ENCODE measurements at regions not wholly inside any gene's neighbourhood (a gene's known extent, or its start where the extent isn't known, plus 50 kb on each side); places are given as distances from the start of the nearest gene placed in this dataset.

DNA sequence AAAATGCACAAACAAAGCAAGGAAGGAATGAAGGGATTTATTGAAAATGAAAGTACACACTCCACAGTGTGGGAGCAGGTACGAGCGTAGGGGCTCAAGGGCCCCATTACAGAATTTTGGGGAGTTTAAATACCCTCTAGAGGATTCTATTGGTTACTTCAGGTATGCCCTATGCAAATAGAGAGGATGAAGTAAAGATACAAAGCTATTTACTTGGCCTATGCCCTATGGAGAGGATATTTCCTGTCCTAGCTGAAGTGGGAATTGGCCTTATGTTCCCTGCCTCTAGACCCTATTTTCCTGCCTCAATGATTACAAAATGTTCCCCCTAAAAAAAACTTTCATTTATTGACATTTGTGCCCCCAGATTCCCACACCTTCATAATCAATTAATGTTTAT, 59.7 kb upstream of the ASIP start:
- TF ChIP-seq, protein P1, sequence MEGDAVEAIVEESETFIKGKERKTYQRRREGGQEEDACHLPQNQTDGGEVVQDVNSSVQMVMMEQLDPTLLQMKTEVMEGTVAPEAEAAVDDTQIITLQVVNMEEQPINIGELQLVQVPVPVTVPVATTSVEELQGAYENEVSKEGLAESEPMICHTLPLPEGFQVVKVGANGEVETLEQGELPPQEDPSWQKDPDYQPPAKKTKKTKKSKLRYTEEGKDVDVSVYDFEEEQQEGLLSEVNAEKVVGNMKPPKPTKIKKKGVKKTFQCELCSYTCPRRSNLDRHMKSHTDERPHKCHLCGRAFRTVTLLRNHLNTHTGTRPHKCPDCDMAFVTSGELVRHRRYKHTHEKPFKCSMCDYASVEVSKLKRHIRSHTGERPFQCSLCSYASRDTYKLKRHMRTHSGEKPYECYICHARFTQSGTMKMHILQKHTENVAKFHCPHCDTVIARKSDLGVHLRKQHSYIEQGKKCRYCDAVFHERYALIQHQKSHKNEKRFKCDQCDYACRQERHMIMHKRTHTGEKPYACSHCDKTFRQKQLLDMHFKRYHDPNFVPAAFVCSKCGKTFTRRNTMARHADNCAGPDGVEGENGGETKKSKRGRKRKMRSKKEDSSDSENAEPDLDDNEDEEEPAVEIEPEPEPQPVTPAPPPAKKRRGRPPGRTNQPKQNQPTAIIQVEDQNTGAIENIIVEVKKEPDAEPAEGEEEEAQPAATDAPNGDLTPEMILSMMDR (conservative IDR thresholded peaks at IDR 0.05; ENCODE audit: low read depth, low read length) = no peak
- TF ChIP-seq RFX5 (IDR thresholded peaks at IDR 0.05; ENCODE audit: low read depth, low read length) (no peak), POLR2A (IDR thresholded peaks at IDR 0.05; ENCODE audit: low read depth, low read length) (no peak), CHD1 (IDR thresholded peaks at IDR 0.05; ENCODE audit: low read depth, low read length) (no peak), MXI1 (IDR thresholded peaks at IDR 0.05; ENCODE audit: borderline replicate concordance, low read depth, low read length) (no peak)
- TF ChIP-seq, protein P2, sequence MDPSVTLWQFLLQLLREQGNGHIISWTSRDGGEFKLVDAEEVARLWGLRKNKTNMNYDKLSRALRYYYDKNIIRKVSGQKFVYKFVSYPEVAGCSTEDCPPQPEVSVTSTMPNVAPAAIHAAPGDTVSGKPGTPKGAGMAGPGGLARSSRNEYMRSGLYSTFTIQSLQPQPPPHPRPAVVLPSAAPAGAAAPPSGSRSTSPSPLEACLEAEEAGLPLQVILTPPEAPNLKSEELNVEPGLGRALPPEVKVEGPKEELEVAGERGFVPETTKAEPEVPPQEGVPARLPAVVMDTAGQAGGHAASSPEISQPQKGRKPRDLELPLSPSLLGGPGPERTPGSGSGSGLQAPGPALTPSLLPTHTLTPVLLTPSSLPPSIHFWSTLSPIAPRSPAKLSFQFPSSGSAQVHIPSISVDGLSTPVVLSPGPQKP (IDR thresholded peaks at IDR 0.05; ENCODE audit: borderline replicate concordance, low read depth, low read length) = no peak

Data from IMR-90 (cell line).